ENCODE measurements at regions not wholly inside any gene's neighbourhood (a gene's known extent, or its start where the extent isn't known, plus 50 kb on each side); places are given as distances from the start of the nearest gene placed in this dataset.
"Not testable (repeated sequence)": the region's sequence is repeated elsewhere in the genome, so short reads cannot be mapped to it uniquely, and the experiment has no call there.

GRCh38 chr4:93947286-93947685 lies 118.7 kb downstream of the ATOH1 start:
- H3K4me1 Mint-ChIP-seq (ENCODE audit: low read depth): no peaks in the 10 kb centered on the region
- H3K9me3 Mint-ChIP-seq: peaks cover 3% of the 10 kb centered on the region
- DNase-seq (no peak), ATAC-seq (no peak)
- no peak overlapping the region for H3K4me3 Mint-ChIP-seq
- no peak for TF ChIP-seq CTCF (IDR thresholded peaks at IDR 0.05)
- H3K27me3 Mint-ChIP-seq: no peaks in the 10 kb centered on the region
- H3K36me3 Mint-ChIP-seq (ENCODE audit: low read depth): no peaks in the 10 kb centered on the region
- intact Hi-C loops (cut with micrococcal nuclease): no loop called here
- ChIA-PET POLR2A (no interaction called here), CTCF (no interaction called here)
- no peak overlapping the region for H3K27ac Mint-ChIP-seq

- H3K4me1 Mint-ChIP-seq (ENCODE audit: low read depth); H3K9me3 Mint-ChIP-seq; DNase-seq; H3K4me3 Mint-ChIP-seq; H3K27ac Mint-ChIP-seq; ATAC-seq; H3K36me3 Mint-ChIP-seq (ENCODE audit: low read depth); H3K27me3 Mint-ChIP-seq; CTCF ChIA-PET; POLR2A ChIA-PET; intact Hi-C loops (cut with micrococcal nuclease): not testable (repeated sequence)
These were observed 121.7 kb downstream of the ATOH1 start for GRCh38 chr4:93950239-93950638.

- H3K27ac Mint-ChIP-seq: no peak overlapping the region
- ATAC-seq (no peak), DNase-seq (no peak)
- H3K9me3 Mint-ChIP-seq: peaks cover 7% of the 10 kb centered on the region
- H3K36me3 Mint-ChIP-seq (ENCODE audit: low read depth): no peaks in the 10 kb centered on the region
- H3K4me1 Mint-ChIP-seq (ENCODE audit: low read depth): no peaks in the 10 kb centered on the region
- ChIA-PET CTCF (no interaction called here), POLR2A (no interaction called here)
- H3K27me3 Mint-ChIP-seq: no peaks in the 10 kb centered on the region
- H3K4me3 Mint-ChIP-seq: no peak overlapping the region
- intact Hi-C loops (cut with micrococcal nuclease): no loop called here
- TF ChIP-seq CTCF (IDR thresholded peaks at IDR 0.05): no peak
These were observed 128.6 kb downstream of the ATOH1 start for GRCh38 chr4:93957186-93957585.

- DNase-seq (no peak), ATAC-seq (no peak)
- CTCF ChIA-PET: no interaction called here
- Mint-ChIP-seq H3K36me3 (ENCODE audit: low read depth) (no peaks in the 10 kb centered on the region), H3K4me3 (no peak overlapping the region), H3K27me3 (no peaks in the 10 kb centered on the region), H3K9me3 (peaks cover 2% of the 10 kb centered on the region), H3K27ac (no peak overlapping the region), H3K4me1 (ENCODE audit: low read depth) (no peaks in the 10 kb centered on the region)
- intact Hi-C loops (cut with micrococcal nuclease): no loop called here
- POLR2A ChIA-PET: no interaction called here
- TF ChIP-seq CTCF (IDR thresholded peaks at IDR 0.05): no peak
These were observed 131.9 kb downstream of the ATOH1 start for GRCh38 chr4:93960450-93960849.

GRCh38 chr4:93960916-93961315 lies 132.4 kb downstream of the ATOH1 start:
- ChIA-PET CTCF (interaction anchor here (1.0 kb wide), 1 partner anchor 58 kb away, joined by 3 read pairs; no protein-coding TSS in a partner anchor), POLR2A (no interaction called here)
- intact Hi-C loops (cut with micrococcal nuclease): no loop called here
- no peaks in the 10 kb centered on the region for H3K36me3 Mint-ChIP-seq (ENCODE audit: low read depth)
- peaks cover 2% of the 10 kb centered on the region for H3K9me3 Mint-ChIP-seq
- no peak overlapping the region for H3K4me3 Mint-ChIP-seq
- ATAC-seq (no peak), DNase-seq (no peak)
- no peak overlapping the region for H3K27ac Mint-ChIP-seq
- no peaks in the 10 kb centered on the region for H3K27me3 Mint-ChIP-seq
- no peaks in the 10 kb centered on the region for H3K4me1 Mint-ChIP-seq (ENCODE audit: low read depth)
- no peak for TF ChIP-seq CTCF (IDR thresholded peaks at IDR 0.05)

- H3K4me3 Mint-ChIP-seq: no peak overlapping the region
- no peak for DNase-seq
- POLR2A ChIA-PET: no interaction called here
- no peaks in the 10 kb centered on the region for H3K4me1 Mint-ChIP-seq (ENCODE audit: low read depth)
- peaks cover 11% of the 10 kb centered on the region for H3K9me3 Mint-ChIP-seq
- H3K36me3 Mint-ChIP-seq (ENCODE audit: low read depth): no peaks in the 10 kb centered on the region
- no peak for TF ChIP-seq CTCF (IDR thresholded peaks at IDR 0.05)
- no peak overlapping the region for H3K27ac Mint-ChIP-seq
- CTCF ChIA-PET: no interaction called here
- no peak for ATAC-seq
- intact Hi-C loops (cut with micrococcal nuclease): no loop called here
- H3K27me3 Mint-ChIP-seq: no peaks in the 10 kb centered on the region
These were observed 153.0 kb downstream of the ATOH1 start for GRCh38 chr4:93981594-93981993.
